Loucy (cell line): ENCODE measurements at regions not wholly inside any gene's neighbourhood (a gene's known extent, or its start where the extent isn't known, plus 50 kb on each side); places are given as distances from the start of the nearest gene placed in this dataset.

Source experiments
- H2AFZ ChIP-seq: fragments of 200-600 bp; sonication (generic); 2 replicates; pipeline ENCODE4 v1.6.0; 2016; ENCODE audit warnings: antibody characterized with exemption, mild to moderate bottlenecking, low read length, moderate library complexity
- H3F3A ChIP-seq: fragments of 200-600 bp; 2 replicates; pipeline ENCODE4 v1.6.0; 2016; ENCODE audit warnings: antibody characterized with exemption, low read depth, mild to moderate bottlenecking
- H3K27me3 ChIP-seq: fragments of 200-600 bp; sonication (generic); 2 replicates; pipeline ENCODE4 v1.6.1; 2014; ENCODE audit warnings: low read length, mild to moderate bottlenecking; ENCODE audit not compliant: insufficient read depth, poor library complexity, severe bottlenecking
- H3K36me3 ChIP-seq: fragments of 200-600 bp; sonication (generic); 2 replicates; pipeline ENCODE4 v1.6.1; 2016; ENCODE audit warnings: low read length; ENCODE audit not compliant: insufficient read depth
- H3K4me1 ChIP-seq: fragments of 200-600 bp; sonication (generic); 2 replicates; pipeline ENCODE4 v1.5.1; 2014; ENCODE audit warnings: low read length, mild to moderate bottlenecking; ENCODE audit not compliant: insufficient read depth, poor library complexity, severe bottlenecking
- H3K4me2 ChIP-seq: fragments of 200-600 bp; sonication (generic); 2 replicates; pipeline ENCODE4 v1.6.0; 2014; ENCODE audit warnings: antibody characterized with exemption, low read length, low read depth, mild to moderate bottlenecking; ENCODE audit not compliant: poor library complexity, severe bottlenecking
- H3K4me3 ChIP-seq: fragments of 200-600 bp; sonication (generic); 2 replicates; pipeline ENCODE4 v1.5.1; 2014; ENCODE audit warnings: low read length, mild to moderate bottlenecking, mixed read lengths; ENCODE audit not compliant: poor library complexity, severe bottlenecking
- H3K79me2 ChIP-seq: fragments of 200-600 bp; sonication (generic); 2 replicates; pipeline ENCODE4 v1.6.1; 2014; ENCODE audit warnings: low read length; ENCODE audit not compliant: insufficient read depth
- H3K9ac ChIP-seq: fragments of 200-600 bp; sonication (generic); 2 replicates; pipeline ENCODE4 v1.6.0; 2014; ENCODE audit warnings: mild to moderate bottlenecking, low read depth, low read length, moderate library complexity; ENCODE audit not compliant: poor library complexity, severe bottlenecking
- H3K9me2 ChIP-seq: fragments of 200-600 bp; sonication (generic); replicated peaks from 2 replicates; pipeline ENCODE4 v1.6.1; 2016; ENCODE audit warnings: low read depth, low read length, mixed read lengths
- H3K9me3 ChIP-seq: fragments of 200-600 bp; sonication (generic); 2 replicates; pipeline ENCODE4 v1.6.1; 2014; ENCODE audit warnings: mild to moderate bottlenecking, antibody characterized with exemption, low read length, low read depth; ENCODE audit not compliant: insufficient read depth
- H4K20me1 ChIP-seq: fragments of 200-600 bp; sonication (generic); 2 replicates; pipeline ENCODE4 v1.6.0; 2014; ENCODE audit warnings: antibody characterized with exemption, low read length, mild to moderate bottlenecking; ENCODE audit not compliant: insufficient read depth, poor library complexity, severe bottlenecking
- EZH2phosphoT487 ChIP-seq: fragments of 200-600 bp; IDR thresholded peaks from 2 replicates; pipeline ENCODE4 v1.6.1; 2018; ENCODE audit warnings: antibody characterized with exemption, mild to moderate bottlenecking, moderate library complexity, borderline replicate concordance
- TF ChIP-seq, protein P1 (sequence below): fragments of 200-600 bp; sonication (generic); conservative IDR thresholded peaks from 2 replicates; pipeline ENCODE4 v1.5.1; 2014; ENCODE audit warnings: mild to moderate bottlenecking, antibody characterized with exemption, low read length

- no peaks in the 10 kb centered on the region for H3K4me1 ChIP-seq
- H3K4me3 ChIP-seq, result no peak overlapping the region
- H2AFZ ChIP-seq, result no peak overlapping the region
- no peaks in the 10 kb centered on the region for H3K79me2 ChIP-seq
- H3K36me3 ChIP-seq, result no peaks in the 10 kb centered on the region
- TF ChIP-seq, protein P1, sequence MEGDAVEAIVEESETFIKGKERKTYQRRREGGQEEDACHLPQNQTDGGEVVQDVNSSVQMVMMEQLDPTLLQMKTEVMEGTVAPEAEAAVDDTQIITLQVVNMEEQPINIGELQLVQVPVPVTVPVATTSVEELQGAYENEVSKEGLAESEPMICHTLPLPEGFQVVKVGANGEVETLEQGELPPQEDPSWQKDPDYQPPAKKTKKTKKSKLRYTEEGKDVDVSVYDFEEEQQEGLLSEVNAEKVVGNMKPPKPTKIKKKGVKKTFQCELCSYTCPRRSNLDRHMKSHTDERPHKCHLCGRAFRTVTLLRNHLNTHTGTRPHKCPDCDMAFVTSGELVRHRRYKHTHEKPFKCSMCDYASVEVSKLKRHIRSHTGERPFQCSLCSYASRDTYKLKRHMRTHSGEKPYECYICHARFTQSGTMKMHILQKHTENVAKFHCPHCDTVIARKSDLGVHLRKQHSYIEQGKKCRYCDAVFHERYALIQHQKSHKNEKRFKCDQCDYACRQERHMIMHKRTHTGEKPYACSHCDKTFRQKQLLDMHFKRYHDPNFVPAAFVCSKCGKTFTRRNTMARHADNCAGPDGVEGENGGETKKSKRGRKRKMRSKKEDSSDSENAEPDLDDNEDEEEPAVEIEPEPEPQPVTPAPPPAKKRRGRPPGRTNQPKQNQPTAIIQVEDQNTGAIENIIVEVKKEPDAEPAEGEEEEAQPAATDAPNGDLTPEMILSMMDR, result no peak
- TF ChIP-seq EZH2phosphoT487, result no peak
- no peaks in the 10 kb centered on the region for H3K27me3 ChIP-seq
- H3K9me3 ChIP-seq, result peaks cover 13% of the 10 kb centered on the region; the same call in 1 of the 2 replicates
- H3K9ac ChIP-seq, result no peak overlapping the region
- H3K4me2 ChIP-seq, result no peak overlapping the region
- H3K9me2 ChIP-seq, result no peaks in the 10 kb centered on the region
- no peaks in the 10 kb centered on the region for H4K20me1 ChIP-seq
- H3F3A ChIP-seq, result no peaks in the 10 kb centered on the region
These were observed 311.9 kb upstream of the HDAC4 start for GRCh38 chr2:239712755-239713154.

DNA sequence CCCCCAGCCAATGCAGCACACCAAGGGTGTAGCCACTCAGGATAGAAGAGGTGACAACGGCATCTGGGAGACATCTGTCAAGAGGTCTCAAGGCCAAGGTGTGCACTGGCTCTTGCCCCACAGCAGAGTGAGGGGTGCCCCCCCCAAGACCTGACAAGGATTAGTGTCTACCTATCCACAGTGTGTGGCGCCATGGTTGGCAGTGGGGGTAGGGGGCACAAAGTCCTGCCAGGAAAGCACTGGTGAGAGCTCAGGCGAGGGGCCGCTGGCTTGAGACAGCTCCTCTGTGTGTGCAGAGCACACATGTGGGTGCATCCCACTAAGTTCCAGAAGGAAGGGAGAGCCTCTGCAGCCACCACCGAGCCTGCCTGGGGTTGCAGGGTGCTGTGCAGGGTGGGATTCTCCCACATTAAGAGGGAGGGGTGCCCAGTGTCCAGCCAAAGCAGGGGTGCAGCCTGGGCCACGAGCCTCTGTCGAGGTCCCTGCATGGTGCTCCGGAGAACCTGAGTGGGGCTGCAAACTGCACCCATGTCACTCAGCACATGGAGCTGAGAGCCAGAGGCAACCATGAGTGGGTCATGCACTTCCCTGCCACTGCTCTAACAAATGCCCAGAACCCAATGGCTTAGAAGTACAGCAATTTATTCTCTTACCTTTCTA lies 311.2 kb upstream of the HDAC4 start:
- H3K9me2 ChIP-seq, result no peaks in the 10 kb centered on the region
- H3K4me1 ChIP-seq, result no peaks in the 10 kb centered on the region
- H3K9me3 ChIP-seq, result peaks cover 13% of the 10 kb centered on the region; the same call in 1 of the 2 replicates
- H3K27me3 ChIP-seq, result no peaks in the 10 kb centered on the region
- no peaks in the 10 kb centered on the region for H3F3A ChIP-seq
- H3K4me3 ChIP-seq, result no peak overlapping the region
- H3K4me2 ChIP-seq, result no peak overlapping the region
- no peak overlapping the region for H2AFZ ChIP-seq
- H3K36me3 ChIP-seq, result no peaks in the 10 kb centered on the region
- no peak for TF ChIP-seq EZH2phosphoT487
- TF ChIP-seq, protein P1, result no peak
- no peaks in the 10 kb centered on the region for H4K20me1 ChIP-seq
- H3K79me2 ChIP-seq, result no peaks in the 10 kb centered on the region
- H3K9ac ChIP-seq, result no peak overlapping the region

DNA sequence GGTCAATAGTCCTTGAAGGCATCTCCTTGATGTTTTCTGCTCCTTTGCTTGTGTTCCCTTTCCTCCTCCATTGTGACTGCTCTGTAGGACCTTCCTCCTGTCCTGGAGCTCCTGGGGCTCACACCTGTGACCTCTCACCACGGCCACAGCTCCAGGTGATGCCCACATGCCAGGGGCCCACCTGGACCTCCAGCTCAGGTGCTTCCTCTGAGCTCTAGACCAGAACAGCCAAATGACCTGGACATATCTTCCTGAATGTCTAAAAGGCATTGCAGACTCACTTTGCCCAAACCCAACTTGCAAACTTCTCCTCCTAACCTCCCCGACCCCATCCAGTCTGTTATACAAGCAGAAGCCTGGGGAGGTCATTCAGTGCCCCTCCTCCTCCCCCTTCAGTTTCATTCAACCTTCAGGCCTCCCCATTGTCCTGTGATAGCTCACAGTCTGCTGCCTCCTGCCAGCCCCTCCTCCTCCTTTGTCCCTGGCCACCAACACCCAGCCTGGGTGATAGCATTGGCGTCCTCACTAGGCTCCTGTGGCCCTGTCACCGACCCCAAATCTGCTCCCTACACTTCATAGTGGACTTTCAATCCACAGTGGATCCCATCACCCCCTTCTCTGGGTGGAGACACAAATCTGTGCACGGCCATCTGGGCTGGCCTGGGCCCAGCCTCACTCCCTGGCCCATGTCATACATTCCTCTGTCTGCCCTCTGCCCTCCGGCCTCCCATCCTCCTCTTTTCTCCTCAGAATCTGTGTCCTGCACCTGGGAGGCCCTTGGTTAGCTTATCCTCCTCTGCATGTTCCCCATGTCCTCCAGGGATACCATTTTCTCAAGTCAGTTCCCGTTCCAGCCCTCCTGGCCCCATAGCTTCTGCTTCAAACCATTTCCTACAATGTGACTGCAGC lies 310.4 kb upstream of the HDAC4 start:
- Histone ChIP-seq H3K4me3 (no peak overlapping the region), H2AFZ (no peak overlapping the region), H3K9me2 (no peaks in the 10 kb centered on the region), H4K20me1 (no peaks in the 10 kb centered on the region), H3F3A (no peaks in the 10 kb centered on the region), H3K79me2 (no peaks in the 10 kb centered on the region), H3K9me3 (peaks cover 10% of the 10 kb centered on the region; the same call in 1 of the 2 replicates), H3K4me2 (no peak overlapping the region), H3K36me3 (no peaks in the 10 kb centered on the region), H3K27me3 (no peaks in the 10 kb centered on the region), H3K4me1 (no peaks in the 10 kb centered on the region), H3K9ac (no peak overlapping the region)
- TF ChIP-seq EZH2phosphoT487, result no peak
- TF ChIP-seq, protein P1, result no peak
